Kidney (tissue), 13 donors: ENCODE measurements at regions not wholly inside any gene's neighbourhood (a gene's known extent, or its start where the extent isn't known, plus 50 kb on each side); places are given as distances from the start of the nearest gene placed in this dataset.

Experiments
- DNase-seq, 5 donors: peaks; one replicate each; pipeline ENCODE4 v3.0.0-alpha.2; 2013 to 2020
- FAIRE-seq: peaks from 2 replicates; lab custom pipeline; 2012; peaks lifted over from hg19 to GRCh38; lab: Jason Lieb, UNC
- H3K27ac ChIP-seq, 2 donors: one replicate each; pipeline ENCODE4 v1.7.0; 2013; ENCODE audit warnings: low read depth in 2 of 2, low read length in 2 of 2, inconsistent platforms in 1 of 2
- H3K27me3 ChIP-seq: one replicate; pipeline ENCODE4 v1.7.1; 2013; ENCODE audit warnings: low read length, inconsistent platforms; ENCODE audit not compliant: control insufficient read depth, insufficient read depth
- H3K36me3 ChIP-seq, 3 donors: one replicate each; pipeline versions ENCODE4 v1.7.0 to v1.7.1; 2013; ENCODE audit warnings: low read length in 3 of 3, control low read depth in 1 of 3, inconsistent platforms in 1 of 3; ENCODE audit not compliant: insufficient read depth in 3 of 3, control insufficient read depth in 2 of 3
- H3K4me1 ChIP-seq, 3 donors: one replicate each; pipeline versions ENCODE4 v1.7.0 to v1.7.1; 2013; ENCODE audit warnings: low read length in 3 of 3, inconsistent platforms in 1 of 3, low read depth in 1 of 3; ENCODE audit not compliant: control insufficient read depth in 2 of 3, insufficient read depth in 2 of 3
- H3K4me3 ChIP-seq, 3 donors: one replicate each; pipeline versions ENCODE4 v1.7.0 to v1.8.1; 2013; ENCODE audit warnings: low read length in 3 of 3, control low read depth in 1 of 3, inconsistent platforms in 1 of 3
- H3K9ac ChIP-seq, 3 donors: one replicate each; pipeline versions ENCODE4 v1.7.0 to v1.7.1; 2013; ENCODE audit warnings: low read length in 3 of 3, control low read depth in 1 of 3, inconsistent platforms in 1 of 3
- H3K9me3 ChIP-seq, 3 donors: one replicate each; pipeline versions ENCODE4 v1.7.0 to v1.7.1; 2013; ENCODE audit warnings: low read length in 3 of 3, control low read depth in 1 of 3, inconsistent platforms in 1 of 3; ENCODE audit not compliant: control insufficient read depth in 2 of 3, insufficient read depth in 1 of 3
- CTCF ChIP-seq: IDR thresholded peaks from 3 replicates; pipeline ENCODE4 v1.5.1; 2012; ENCODE audit warnings: mild to moderate bottlenecking, moderate library complexity, borderline replicate concordance; ENCODE audit not compliant: insufficient read depth; ENCODE audit errors: extremely low read depth
- intact Hi-C: fragments of 100-400 bp; cut with DNase I; formaldehyde crosslinking; loops from one replicate; pipeline ENCODE4 v1.11.1; 2022
- donor health status: control.
- donor health status: control.
- donor health status: control.
- donor health status: control.
- donor health status: control.
- donor health status: DM: yes; HTN: yes; CAD: no.
- donor health status: Normal renal cell carcinoma (clear cell type).

- Histone ChIP-seq H3K4me3 (no peak overlapping the region), H3K27me3 (no peaks in the 10 kb centered on the region), H3K36me3 (no peaks in the 10 kb centered on the region), H3K9me3 (peaks cover 0 to 4% (median 0%) of the 10 kb centered on the region in 3 donors), H3K27ac (no peak overlapping the region), H3K4me1 (no peaks in the 10 kb centered on the region), H3K9ac (no peak overlapping the region)
- no peak for TF ChIP-seq CTCF
- FAIRE-seq (no peak), DNase-seq (no peak)
- intact Hi-C loops: no loop called here
Measured at GRCh38 chr14:96633096-96633495, 130.9 kb downstream of the PAPOLA start.

- DNase-seq (no peak), FAIRE-seq (no peak)
- Histone ChIP-seq H3K4me1 (no peaks in the 10 kb centered on the region), H3K9ac (no peak overlapping the region), H3K27ac (no peak overlapping the region), H3K4me3 (no peak overlapping the region), H3K9me3 (peaks cover 0 to 4% (median 0%) of the 10 kb centered on the region in 3 donors), H3K27me3 (no peaks in the 10 kb centered on the region), H3K36me3 (no peaks in the 10 kb centered on the region)
- TF ChIP-seq CTCF: no peak
- intact Hi-C loops: no loop called here
Measured at GRCh38 chr14:96634481-96634880, 132.3 kb downstream of the PAPOLA start.

GRCh38 chr14:96634896-96635295, 132.7 kb downstream of the PAPOLA start:
- Histone ChIP-seq H3K4me1 (no peaks in the 10 kb centered on the region), H3K4me3 (no peak overlapping the region), H3K27me3 (no peaks in the 10 kb centered on the region), H3K9ac (no peak overlapping the region), H3K36me3 (no peaks in the 10 kb centered on the region), H3K9me3 (peaks cover 0 to 3% (median 0%) of the 10 kb centered on the region in 3 donors), H3K27ac (no peak overlapping the region)
- TF ChIP-seq CTCF: no peak
- intact Hi-C loops: no loop called here
- FAIRE-seq (no peak), DNase-seq (no peak)

- FAIRE-seq (no peak), DNase-seq (no peak)
- Histone ChIP-seq H3K9ac (no peak overlapping the region), H3K27me3 (no peaks in the 10 kb centered on the region), H3K36me3 (no peaks in the 10 kb centered on the region), H3K4me3 (no peak overlapping the region), H3K4me1 (no peaks in the 10 kb centered on the region), H3K27ac (no peak overlapping the region), H3K9me3 (no peaks in the 10 kb centered on the region)
- no peak for TF ChIP-seq CTCF
- intact Hi-C loops: no loop called here
Measured at GRCh38 chr14:96635850-96636249, 133.7 kb downstream of the PAPOLA start.
